HG02610 (cell line): ENCODE measurements at regions not wholly inside any gene's neighbourhood (a gene's known extent, or its start where the extent isn't known, plus 50 kb on each side); places are given as distances from the start of the nearest gene placed in this dataset.
"Not testable (repeated sequence)": the region's sequence is repeated elsewhere in the genome, so short reads cannot be mapped to it uniquely, and the experiment has no call there.

Experiments used
- ATAC-seq: cut with Tn5 transposase; IDR thresholded peaks from one replicate; pipeline ENCODE4 v1.9.1; 2021; ENCODE audit warnings: mild to moderate bottlenecking, moderate library complexity; ENCODE audit not compliant: unreplicated experiment

GRCh38 chr3:125697126-125697525, 101.8 kb upstream of the OSBPL11 start:
- not testable (repeated sequence) for ATAC-seq

- not testable (repeated sequence) for ATAC-seq
Measured at GRCh38 chr3:125697979-125698640, 102.8 kb upstream of the OSBPL11 start.

DNA sequence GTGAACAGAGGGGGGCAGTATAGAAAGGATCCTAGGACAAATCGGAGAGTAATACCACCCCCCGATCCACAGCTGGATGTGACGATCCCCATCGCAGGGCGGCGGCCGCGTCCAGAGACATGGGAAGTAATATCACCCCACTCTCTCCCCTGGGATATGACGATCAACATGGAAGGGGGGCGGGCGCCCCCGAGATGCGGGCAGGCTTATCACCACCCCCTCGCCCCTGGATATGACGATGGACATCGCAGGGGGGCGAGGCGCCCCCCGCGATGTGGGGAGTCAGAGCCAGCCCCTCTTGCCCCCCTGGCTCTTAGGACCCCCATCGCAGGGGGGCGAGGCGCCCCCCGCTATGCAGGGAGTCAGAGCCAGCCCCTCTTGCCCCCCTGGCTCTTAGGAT, 120.4 kb upstream of the OSBPL11 start:
- ATAC-seq = no peak

GRCh38 chr3:125732151-125732550, 136.9 kb upstream of the OSBPL11 start:
- not testable (repeated sequence) for ATAC-seq

DNA sequence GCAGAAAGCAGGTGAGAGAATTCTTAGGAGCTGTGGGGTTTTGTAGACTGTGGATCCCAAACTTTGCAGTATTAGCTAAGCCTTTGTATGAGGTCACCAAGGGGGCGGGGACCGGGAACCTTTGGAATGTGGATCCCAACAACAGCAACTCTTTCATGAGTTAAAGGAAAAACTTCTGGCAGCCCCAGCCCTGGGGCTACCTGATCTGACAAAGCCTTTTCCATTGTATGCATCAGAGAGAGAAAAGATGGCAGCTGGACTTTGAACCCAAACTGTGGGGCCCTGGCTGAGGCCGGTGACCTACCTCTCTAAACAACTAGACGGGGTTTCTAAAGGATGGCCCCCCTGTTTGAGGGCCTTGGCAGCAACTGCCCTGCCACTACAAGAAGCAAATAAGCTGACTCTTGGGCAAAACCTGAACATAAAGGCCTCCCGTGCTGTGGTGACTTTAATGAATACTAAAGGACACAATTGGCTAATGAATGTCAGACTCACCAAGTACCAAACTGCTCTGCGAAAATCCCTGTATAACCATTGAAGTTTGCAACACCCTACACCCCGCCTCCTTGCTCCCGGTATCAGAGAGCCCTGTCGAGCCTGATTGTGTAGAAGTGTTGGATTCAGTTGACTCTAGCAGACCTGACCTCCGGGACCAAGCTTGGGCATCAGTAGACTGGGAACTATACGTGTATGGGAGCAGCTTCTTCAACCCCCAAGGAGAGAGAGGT, 146.9 kb upstream of the OSBPL11 start:
- not testable (repeated sequence) for ATAC-seq

GRCh38 chr3:125742845-125743244, 147.5 kb upstream of the OSBPL11 start:
- not testable (repeated sequence) for ATAC-seq

DNA sequence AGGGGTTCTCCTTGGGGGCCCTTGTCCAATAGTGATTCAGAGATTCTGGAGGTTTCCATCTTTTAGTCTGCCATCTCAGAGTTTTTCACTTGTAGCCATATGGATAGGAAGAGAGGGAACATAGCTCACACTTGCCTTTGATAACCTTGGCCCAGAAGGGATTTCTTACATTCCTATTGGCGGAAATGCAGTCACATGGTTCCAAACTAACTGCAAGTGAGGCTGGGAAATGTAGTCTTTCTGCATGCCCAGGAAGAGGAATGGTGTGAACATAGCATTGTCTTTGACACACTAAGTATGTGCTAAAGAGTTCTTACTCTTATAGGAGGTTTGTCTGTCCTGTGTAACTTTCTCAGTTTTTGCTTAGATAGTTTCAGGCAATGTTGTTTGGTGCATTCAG, 161.8 kb upstream of the OSBPL11 start:
- not testable (repeated sequence) for ATAC-seq

GRCh38 chr3:125758641-125759130, 163.4 kb upstream of the OSBPL11 start:
- ATAC-seq = not testable (repeated sequence)

GRCh38 chr3:125762601-125763000, 167.3 kb upstream of the OSBPL11 start:
- ATAC-seq = not testable (repeated sequence)

DNA sequence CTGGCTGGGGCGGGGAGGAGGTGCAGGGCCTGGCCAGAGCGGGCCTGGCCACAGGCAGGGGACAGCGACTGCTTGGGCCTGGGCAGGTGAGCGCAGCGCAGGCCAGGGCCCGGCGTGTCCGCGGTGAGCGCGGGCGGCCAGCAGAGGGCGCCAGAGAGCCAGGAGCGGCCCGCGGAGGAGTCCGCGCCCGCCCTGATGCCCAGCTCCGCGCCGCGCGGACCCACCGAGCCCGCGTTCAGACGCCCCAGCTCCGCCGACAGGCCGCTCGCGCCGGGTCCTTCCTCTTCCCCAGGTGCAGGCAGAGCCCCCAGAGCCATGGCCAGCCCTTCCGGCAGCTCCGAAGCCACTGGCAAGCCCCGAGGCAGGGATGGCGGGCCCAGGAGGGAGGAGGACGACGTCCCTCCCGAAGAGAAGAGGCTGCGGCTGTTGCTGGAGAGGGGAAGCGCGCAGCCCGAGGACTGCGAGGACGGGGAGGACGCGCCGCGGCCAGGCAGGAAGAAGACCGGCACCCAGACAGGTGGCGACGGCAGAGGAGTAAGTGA, 171.1 kb upstream of the OSBPL11 start:
- not testable (repeated sequence) for ATAC-seq

- not testable (repeated sequence) for ATAC-seq
Measured at GRCh38 chr3:125766931-125767330, 171.6 kb upstream of the OSBPL11 start.

GRCh38 chr3:125767641-125768040, 172.3 kb upstream of the OSBPL11 start:
- no peak for ATAC-seq

GRCh38 chr3:125768821-125769220, 173.5 kb upstream of the OSBPL11 start:
- ATAC-seq = not testable (repeated sequence)

- ATAC-seq = not testable (repeated sequence)
Measured at GRCh38 chr3:125771506-125771905, 176.2 kb upstream of the OSBPL11 start.

DNA sequence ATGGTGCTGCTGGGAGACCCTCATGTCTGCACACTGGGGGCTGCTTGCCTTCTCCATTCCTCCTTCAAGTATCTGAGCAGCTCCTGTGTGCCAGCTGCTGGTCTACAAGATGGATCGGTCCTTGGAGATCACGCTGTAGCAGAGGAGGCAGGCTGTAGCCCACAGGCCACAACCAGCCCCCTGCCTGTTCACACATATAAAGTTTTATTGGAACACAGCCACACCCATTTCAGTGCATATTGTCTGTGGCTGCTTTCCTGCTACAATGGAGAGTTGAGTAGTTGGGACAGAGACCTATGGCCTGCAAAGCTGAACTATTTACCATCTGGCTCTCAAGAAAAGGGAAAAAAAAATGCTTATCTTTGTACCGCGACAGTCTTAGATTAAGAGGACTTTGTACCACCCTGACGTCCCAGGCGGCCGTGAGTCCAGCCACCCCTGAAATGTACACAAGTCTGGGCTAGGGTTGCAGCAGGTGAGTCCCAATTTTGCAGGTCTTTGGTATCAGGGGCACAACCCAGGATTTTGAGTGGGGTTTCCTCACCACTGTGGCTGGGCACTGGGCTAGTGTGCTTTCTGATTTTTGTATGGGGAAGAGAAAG, 179.2 kb upstream of the OSBPL11 start:
- ATAC-seq = not testable (repeated sequence)

- not testable (repeated sequence) for ATAC-seq
Measured at GRCh38 chr3:125775106-125775505, 179.8 kb upstream of the OSBPL11 start.

GRCh38 chr3:125775606-125776294, 180.5 kb upstream of the OSBPL11 start:
- not testable (repeated sequence) for ATAC-seq

DNA sequence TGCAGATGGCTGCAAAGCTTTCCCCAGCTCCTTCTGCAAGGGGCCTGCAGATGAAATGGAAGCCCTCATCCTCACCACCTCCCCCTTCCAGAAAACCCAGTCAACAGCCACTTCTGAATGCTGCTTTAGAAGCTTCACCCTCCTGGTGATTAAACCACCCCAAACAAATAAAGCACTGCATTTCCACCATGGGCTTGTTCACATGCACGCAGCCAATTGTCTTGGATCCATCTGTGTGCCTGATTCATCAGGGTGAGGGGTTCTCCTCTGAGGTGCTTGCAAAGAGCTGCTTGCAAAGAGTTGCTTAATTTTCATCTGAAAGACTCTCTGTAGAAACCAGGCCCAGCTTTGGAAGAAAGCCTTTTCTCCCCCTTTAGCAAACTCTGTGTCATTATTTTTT, 184.0 kb upstream of the OSBPL11 start:
- ATAC-seq = not testable (repeated sequence)

DNA sequence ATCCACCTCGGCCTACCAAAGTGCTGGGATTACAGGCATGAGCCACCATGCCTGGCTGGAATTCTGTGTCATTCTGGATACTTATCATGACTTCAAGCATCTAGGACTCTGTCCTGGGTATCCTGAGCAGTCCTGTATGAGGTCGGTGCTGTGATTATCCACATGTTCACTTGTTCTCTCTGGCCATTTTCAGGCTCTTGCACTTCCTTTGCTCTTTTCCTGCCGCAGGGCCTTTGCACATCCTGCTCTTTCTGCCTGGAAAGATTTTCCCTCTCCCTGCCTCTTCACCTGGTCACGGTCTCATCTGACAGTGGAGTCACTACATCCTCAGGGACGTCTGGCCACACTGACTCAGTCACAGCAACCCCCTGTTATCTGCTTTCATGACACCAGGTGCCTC, 184.6 kb upstream of the OSBPL11 start:
- ATAC-seq = not testable (repeated sequence)

DNA sequence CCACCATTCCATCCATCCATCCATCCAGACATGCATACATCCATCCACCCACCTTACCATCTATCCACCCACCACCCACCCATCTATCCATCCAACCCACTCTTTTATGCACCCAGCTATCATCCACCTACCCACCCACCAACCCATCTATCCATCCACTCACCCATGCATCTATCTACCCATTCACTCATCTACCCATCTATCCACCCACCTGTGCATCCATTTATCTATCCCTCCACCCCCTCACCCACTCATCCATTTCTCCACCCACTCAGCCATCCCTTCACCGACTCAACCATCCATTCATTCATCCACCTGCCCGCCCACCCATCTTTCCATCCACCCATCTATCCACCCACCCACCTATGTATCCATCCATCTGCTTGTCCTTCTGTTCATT, 186.4 kb upstream of the OSBPL11 start:
- ATAC-seq = not testable (repeated sequence)

DNA sequence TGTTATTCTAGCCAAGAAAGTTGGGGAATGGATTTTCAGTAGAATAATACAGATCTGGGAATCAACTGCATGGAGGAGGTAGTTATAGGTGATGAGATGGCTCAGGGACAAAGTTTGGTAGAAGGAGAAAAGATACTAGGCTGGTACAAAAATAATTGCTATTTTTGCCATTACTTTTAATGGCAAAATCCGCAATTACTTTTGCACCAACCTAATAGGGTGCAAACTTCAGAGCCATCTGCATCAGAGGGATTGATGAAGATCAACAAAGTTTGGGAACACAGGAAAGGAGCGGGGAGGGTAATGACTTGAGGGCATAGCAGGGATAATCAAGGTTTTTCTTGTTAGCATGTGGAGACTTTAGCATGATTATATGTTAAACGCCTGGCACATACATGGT, 178.7 kb upstream of the ROPN1B start:
- ATAC-seq = not testable (repeated sequence)
